DND-41 (cell line): ENCODE measurements at regions not wholly inside any gene's neighbourhood (a gene's known extent, or its start where the extent isn't known, plus 50 kb on each side); places are given as distances from the start of the nearest gene placed in this dataset.
"Not testable (repeated sequence)": the region's sequence is repeated elsewhere in the genome, so short reads cannot be mapped to it uniquely, and the experiment has no call there.

Source experiments
- ATAC-seq: fragments of 200-7000 bp; cut with Tn5 transposase; 3 replicates; pipeline ENCODE4 v1.9.1; 2021; ENCODE audit warnings: low read depth; ENCODE audit not compliant: insufficient read depth
- DNase-seq: peaks from one replicate; pipeline ENCODE4 v3.0.0-alpha.2; 2020
- H2AFZ ChIP-seq: 2 replicates; pipeline ENCODE4 v1.6.0; 2012; ENCODE audit warnings: low read depth, low read length
- H3K27ac ChIP-seq: 2 replicates; pipeline ENCODE4 v1.5.1; 2012; ENCODE audit warnings: low read length, inconsistent platforms
- H3K27me3 ChIP-seq: fragments of 200-600 bp; sonication (generic); 2 replicates; pipeline ENCODE4 v1.6.0; 2012; ENCODE audit warnings: low read length, mild to moderate bottlenecking, inconsistent platforms; ENCODE audit not compliant: insufficient read depth, poor library complexity
- H3K36me3 ChIP-seq: 2 replicates; pipeline ENCODE4 v1.5.1; 2012; ENCODE audit warnings: low read length, inconsistent platforms; ENCODE audit not compliant: insufficient read depth
- H3K4me1 ChIP-seq: 2 replicates; pipeline ENCODE4 v1.5.1; 2012; ENCODE audit warnings: mild to moderate bottlenecking, low read length; ENCODE audit not compliant: insufficient read depth
- H3K4me2 ChIP-seq: 2 replicates; pipeline ENCODE4 v1.6.0; 2012; ENCODE audit warnings: mild to moderate bottlenecking, moderate library complexity, low read length, inconsistent platforms; ENCODE audit not compliant: insufficient read depth
- H3K4me3 ChIP-seq, 2 experiments: fragments of 200-600 bp in 1 of 2; shearing (Covaris generic) in 1 of 2; 2 replicates each; pipeline ENCODE4 v1.5.1; 2012 to 2016; ENCODE audit warnings: inconsistent platforms in 2 of 2, low read length in 2 of 2, mild to moderate bottlenecking in 2 of 2, low read depth in 1 of 2, moderate library complexity in 1 of 2
- H3K79me2 ChIP-seq: 2 replicates; pipeline ENCODE4 v1.6.0; 2012; ENCODE audit warnings: low read length, inconsistent platforms; ENCODE audit not compliant: insufficient read depth
- H3K9ac ChIP-seq: 2 replicates; pipeline ENCODE4 v1.6.0; 2012; ENCODE audit warnings: low read depth, mild to moderate bottlenecking, inconsistent platforms, low read length, moderate library complexity
- H3K9me3 ChIP-seq: 2 replicates; pipeline ENCODE4 v1.5.1; 2012; ENCODE audit warnings: low read length, moderate library complexity, mild to moderate bottlenecking, inconsistent platforms; ENCODE audit not compliant: insufficient read depth, severe bottlenecking
- H4K20me1 ChIP-seq: 2 replicates; pipeline ENCODE4 v1.6.0; 2012; ENCODE audit warnings: low read length; ENCODE audit not compliant: insufficient read depth
- CTCF ChIP-seq: IDR thresholded peaks from 2 replicates; pipeline ENCODE4 v1.5.1; 2012; ENCODE audit warnings: borderline replicate concordance, low read length, moderate library complexity, mild to moderate bottlenecking; ENCODE audit not compliant: poor library complexity, severe bottlenecking; ENCODE audit errors: extremely low read depth
- EZH2 ChIP-seq: IDR thresholded peaks from 3 replicates; pipeline ENCODE4 v1.6.1; 2012; ENCODE audit warnings: borderline replicate concordance, low read depth, mild to moderate bottlenecking, moderate library complexity, low read length, inconsistent platforms; ENCODE audit not compliant: severe bottlenecking

- not testable (repeated sequence) for H3K9ac ChIP-seq, H3K4me3 ChIP-seq, DNase-seq, H2AFZ ChIP-seq, H3K79me2 ChIP-seq, ATAC-seq, H3K36me3 ChIP-seq, H4K20me1 ChIP-seq, H3K9me3 ChIP-seq, H3K27me3 ChIP-seq, H3K27ac ChIP-seq, H3K4me2 ChIP-seq, H3K4me1 ChIP-seq
Measured at GRCh38 chr16:29234536-29235275, 171.8 kb downstream of the NPIPB11 start.

GRCh38 chr16:29233705-29234404 is 172.7 kb downstream of the NPIPB11 start:
- not testable (repeated sequence) for H2AFZ ChIP-seq, ATAC-seq, H4K20me1 ChIP-seq, DNase-seq, H3K4me3 ChIP-seq, H3K79me2 ChIP-seq, H3K4me1 ChIP-seq, H3K27ac ChIP-seq, H3K36me3 ChIP-seq, H3K9me3 ChIP-seq, H3K4me2 ChIP-seq, H3K9ac ChIP-seq, H3K27me3 ChIP-seq

GRCh38 chr16:29232811-29233704 is 173.5 kb downstream of the NPIPB11 start:
- Histone ChIP-seq H3K4me3 (no peak overlapping the region), H3K79me2 (no peaks in the 10 kb centered on the region), H3K27ac (no peak overlapping the region), H3K9ac (no peak overlapping the region), H3K4me1 (no peaks in the 10 kb centered on the region), H4K20me1 (no peaks in the 10 kb centered on the region), H3K4me2 (no peak overlapping the region), H3K9me3 (no peaks in the 10 kb centered on the region), H2AFZ (no peak overlapping the region), H3K36me3 (no peaks in the 10 kb centered on the region), H3K27me3 (no peaks in the 10 kb centered on the region)
- TF ChIP-seq EZH2 (no peak), CTCF (no peak)
- DNase-seq (no peak), ATAC-seq (no peak)

- H4K20me1 ChIP-seq, H3K27me3 ChIP-seq, H2AFZ ChIP-seq, H3K79me2 ChIP-seq, H3K27ac ChIP-seq, H3K4me1 ChIP-seq, H3K4me2 ChIP-seq, DNase-seq, H3K4me3 ChIP-seq, H3K9me3 ChIP-seq, H3K9ac ChIP-seq, H3K36me3 ChIP-seq, ATAC-seq: not testable (repeated sequence)
Measured at GRCh38 chr16:29232160-29232705, 174.3 kb downstream of the NPIPB11 start.
